GM19328 (cell line): ENCODE measurements at regions not wholly inside any gene's neighbourhood (a gene's known extent, or its start where the extent isn't known, plus 50 kb on each side); places are given as distances from the start of the nearest gene placed in this dataset.

Experiments used
- ATAC-seq: cut with Tn5 transposase; IDR thresholded peaks from one replicate; pipeline ENCODE4 v1.9.1; 2021; ENCODE audit warnings: mild to moderate bottlenecking, moderate library complexity; ENCODE audit not compliant: unreplicated experiment

DNA sequence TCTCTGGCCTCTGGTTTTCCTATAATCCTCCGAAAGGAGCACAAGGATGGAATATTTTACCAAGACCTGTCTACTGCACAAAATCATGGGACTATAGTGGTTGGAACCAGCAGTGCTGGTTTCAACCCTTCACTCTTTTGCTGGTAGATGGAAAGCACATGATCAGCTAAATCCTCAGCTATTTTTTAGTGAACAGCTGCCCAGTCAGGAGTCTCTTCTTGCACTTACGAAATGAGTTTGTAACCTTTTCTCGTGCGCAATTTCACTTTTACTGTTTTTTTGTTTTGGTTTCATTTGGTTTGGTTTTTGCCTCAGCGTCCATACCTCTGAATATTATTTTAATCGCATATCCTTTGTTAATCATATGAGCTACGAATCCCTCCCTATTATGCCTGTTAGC is 418.5 kb upstream of the CPEB2 start:
- no peak for ATAC-seq

DNA sequence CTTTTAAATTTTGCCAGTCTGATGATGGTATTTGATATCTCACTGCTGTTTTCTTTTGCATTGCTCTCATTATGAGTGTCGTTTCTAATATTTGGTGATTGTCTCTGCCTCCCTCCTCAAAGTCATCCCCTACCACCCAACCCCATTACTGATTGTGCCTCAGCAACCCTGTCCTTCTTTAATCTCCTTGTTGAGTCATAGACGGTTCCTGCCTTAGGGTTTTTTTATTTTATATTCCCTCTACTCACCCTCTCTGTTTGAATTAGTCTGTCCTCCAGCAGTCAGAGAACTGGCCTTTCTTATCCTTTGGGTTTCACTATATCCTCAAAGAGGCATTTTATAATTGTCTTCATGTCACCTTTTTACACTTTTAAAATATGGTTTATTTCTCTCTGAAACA is 409.3 kb upstream of the CPEB2 start:
- no peak for ATAC-seq

DNA sequence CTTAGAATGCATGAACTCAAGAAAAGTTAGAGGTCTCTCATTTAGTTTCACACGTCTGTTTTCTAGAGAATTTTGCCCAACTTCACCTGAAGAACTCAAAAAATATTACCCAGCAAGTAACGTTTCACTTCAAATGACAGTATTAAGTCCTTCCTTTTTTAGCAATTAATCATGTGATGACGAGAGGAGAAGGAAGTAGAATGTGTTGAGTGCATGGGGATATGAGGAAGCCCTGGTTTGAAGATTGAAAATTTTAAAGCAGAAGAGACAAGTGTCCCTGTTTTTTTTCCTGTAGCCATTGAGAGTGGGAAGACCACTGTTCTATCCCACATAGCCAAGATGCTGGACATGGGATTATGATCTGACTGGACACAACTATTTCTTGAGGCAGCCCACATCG is 406.3 kb upstream of the CPEB2 start:
- no peak for ATAC-seq

DNA sequence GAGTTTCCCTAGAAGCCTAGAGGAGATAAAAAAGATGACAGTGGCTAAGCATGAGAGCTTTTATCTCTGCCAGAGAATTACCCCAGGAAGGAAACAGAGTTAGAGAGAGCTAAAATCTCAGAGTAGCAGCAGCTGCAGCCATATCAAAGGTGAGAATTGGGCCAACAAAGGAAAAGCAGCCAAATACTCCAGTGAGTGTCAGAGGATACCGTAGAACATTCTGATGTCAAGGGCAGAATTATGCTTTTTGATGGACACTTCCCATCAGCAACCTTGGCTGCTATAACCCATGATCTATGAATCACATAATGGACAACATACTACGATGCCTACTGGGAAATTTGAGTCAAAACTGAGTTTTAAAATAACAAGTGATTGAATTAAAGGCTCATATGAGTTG is 405.8 kb upstream of the CPEB2 start:
- no peak for ATAC-seq

DNA sequence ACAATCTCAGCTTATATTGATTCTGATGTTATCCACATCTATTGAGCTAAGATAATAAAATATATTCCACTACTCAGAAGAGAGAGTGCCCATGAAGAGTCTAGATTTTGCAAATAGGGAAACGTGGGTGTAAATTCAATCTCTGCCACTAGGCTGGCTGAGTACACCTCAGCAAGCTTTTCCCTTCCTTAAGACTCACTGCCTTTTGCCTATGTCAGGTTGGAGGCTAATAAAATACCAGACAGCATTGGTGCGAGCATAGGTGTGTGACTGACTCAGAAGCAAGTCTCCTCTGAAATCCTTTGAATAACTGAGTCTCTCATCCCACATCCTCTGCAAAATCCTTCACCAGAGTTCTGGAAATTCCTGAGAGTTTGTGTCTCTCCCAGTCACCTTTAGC is 405.4 kb upstream of the CPEB2 start:
- ATAC-seq, result no peak

DNA sequence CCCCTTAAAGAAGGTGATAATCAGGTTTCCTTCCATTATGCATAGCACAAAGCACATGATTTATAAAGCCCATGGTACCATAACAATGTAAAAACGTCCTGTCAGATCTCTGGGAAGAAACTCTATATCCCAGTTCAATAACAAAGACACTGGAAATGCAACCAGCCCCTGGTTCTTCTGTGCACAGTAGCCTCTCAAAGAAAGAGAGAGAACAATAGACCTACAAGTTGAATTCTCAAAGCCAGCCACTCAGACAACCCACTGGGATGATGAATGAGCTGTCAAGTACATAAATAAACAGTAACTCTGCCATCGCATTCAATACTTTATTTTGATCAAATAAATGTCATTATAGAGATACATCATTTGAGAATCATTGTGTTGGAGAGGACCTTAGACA is 400.1 kb upstream of the CPEB2 start:
- no peak for ATAC-seq

DNA sequence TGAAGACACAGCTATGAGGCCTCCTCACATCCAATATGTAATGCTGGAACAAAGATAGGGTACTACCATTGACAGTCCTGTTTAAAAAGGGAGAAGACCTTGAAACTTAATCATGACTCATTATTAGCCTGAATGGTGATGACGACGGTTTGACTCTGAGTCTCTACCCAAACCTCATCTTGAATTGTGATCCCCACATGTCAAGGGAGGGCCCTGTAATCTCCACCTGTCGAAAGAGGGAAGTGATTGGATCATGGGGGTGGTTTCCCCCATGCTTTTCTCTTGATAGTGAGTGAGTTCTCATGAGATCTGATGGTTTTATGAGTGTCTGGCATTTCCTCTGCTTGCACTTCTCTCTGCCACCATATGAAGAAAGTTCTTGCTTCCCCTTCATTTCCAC is 395.3 kb upstream of the CPEB2 start:
- no peak for ATAC-seq

DNA sequence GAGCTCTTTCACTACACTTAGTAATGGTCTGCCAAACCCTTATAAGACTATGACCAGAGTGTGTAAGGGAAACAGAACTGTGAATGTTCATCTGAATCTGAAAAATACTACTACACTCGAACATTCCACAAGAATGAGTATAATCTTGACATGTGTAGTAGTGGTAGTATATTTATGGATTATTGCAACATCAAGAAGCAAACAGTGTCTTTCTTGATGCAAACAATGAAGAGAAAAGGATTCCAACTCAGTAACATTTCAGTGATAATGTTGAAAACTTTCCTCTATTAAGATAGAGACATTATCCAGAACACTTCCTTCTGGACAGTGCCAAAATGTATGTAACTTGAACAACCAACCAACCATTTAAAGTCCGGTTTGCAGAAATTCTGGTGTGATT is 394.7 kb upstream of the CPEB2 start:
- no peak for ATAC-seq

DNA sequence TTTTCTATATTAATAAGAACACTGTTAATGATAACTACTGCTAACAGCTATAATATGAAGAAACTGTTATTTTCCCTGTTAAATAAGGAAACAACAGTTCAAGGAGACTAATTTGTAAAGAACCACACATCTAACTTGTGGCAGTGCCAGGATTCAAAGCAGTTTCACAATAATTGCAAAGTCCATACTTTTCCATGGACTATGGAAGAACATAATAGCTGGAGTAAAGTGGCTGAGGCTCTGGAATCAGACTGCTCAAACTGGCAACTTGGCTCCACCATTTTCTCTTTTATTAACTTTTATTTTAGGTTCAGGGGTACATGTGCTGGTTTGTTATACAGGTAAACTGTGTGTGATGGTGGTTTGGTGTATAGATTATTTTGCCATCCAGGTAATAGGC is 393.7 kb upstream of the CPEB2 start:
- no peak for ATAC-seq

DNA sequence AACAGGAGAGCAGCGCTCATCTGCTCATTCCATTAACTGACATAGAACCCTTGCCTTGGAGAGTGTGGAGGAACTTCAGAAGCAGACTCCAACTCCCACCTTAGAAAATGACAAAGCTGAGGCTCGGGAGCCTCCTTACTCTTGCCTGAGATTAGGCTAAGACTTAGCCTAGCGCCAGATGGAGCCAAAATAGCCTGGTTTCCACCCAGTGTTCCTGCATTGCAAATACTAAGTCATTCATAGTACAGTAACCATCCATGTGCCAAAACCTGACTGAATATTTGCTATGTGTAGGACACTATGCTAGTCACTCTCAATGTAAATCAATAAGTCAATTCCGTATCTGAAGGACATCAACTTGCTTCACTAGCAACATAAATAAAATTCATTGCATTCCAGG is 387.4 kb upstream of the CPEB2 start:
- ATAC-seq, result no peak

DNA sequence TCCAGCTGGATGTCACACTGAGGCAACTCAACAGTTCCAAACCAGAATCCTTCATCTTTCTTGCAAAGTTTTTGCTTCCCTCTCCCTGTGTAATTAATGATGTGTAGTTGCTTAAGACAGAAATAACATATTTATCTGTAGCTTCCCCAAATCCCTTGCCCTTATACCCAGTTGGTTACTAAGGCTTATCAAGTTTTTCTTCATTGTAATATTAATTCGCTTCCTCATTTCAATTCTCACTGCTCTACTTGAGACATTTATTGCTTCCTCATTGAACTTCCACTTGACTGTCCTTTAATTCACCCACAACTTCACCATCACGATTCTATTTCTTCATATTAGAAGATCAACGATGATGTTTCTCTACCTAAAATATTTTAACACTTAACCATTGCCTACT is 386.6 kb upstream of the CPEB2 start:
- ATAC-seq, result no peak

DNA sequence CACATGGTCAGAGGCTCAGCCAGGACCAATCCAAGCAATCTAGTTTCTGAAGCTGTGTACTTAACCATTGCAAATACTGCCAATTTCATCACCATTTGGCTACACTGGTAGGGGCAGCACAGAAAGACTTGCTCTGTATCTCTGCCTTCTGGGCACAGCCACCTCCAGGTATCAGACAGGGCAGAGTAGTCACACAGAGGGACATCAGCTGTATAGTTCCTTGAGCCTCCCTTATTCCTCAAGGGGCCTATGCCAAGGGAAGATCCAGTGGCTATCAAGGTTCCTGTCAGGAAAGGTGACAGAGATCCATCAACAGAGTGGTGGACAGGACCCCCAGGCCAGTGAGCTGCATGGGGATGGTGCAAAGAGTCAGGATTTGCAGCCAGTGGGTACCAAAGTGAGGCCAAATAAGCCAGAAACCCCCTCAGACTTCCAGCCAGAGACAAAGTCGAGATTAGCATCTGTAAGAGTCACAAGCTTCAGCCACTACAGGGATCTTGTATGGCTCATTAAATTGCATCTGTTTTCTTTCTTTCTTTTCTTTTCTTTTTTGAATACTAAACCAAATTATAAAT is 381.6 kb upstream of the CPEB2 start:
- ATAC-seq, result no peak

DNA sequence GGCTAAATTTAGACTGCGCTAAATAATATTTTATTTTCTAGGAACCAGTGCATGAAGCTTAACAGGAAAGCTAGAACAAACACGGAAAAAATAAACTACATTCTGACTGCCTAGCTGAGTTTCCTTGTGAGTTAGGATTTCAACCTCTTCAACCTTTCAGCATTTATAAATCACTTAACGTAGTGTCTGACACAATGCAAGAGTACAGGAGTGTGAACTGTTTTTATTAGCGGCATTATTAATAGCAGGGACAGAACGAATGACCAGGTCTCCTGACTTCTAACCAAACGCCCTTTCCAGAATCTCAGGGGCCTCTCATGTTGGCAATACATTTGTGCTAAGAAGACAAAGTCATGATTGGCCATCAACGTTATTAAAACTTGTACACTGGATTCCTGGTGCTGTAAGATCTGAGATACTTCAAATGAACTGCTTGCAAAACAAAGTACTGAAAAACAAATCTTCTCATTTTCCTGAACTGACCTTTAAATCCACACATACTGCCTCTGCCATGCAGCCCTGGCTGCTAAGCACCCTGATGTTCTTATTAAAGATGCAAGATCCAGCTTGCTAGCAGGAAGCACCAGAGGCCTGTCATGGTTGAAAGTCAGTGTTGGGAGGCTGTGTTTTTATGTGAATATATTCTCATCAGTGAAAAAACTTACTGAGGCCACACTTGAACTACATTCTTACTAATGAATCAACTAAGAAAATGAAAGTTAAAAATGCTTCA is 380.4 kb upstream of the CPEB2 start:
- no peak for ATAC-seq

DNA sequence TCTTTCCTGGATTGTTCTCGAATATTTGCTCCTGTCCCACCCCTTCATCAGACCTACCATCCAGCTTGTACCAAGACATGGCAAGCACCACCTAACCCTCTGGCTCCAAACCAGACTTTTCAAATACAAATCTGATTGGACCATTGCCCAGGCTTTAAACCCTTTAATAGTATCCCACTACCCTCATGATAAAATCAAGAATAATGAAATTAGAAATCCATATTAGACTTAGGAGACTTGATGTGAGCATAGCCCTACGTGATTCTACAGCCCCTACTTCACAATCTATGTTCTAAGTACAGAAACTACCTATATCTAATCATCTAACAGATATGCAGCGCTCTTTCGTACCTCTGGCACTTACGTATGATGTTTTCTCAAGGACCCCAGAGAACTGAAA is 375.2 kb upstream of the CPEB2 start:
- ATAC-seq, result no peak

DNA sequence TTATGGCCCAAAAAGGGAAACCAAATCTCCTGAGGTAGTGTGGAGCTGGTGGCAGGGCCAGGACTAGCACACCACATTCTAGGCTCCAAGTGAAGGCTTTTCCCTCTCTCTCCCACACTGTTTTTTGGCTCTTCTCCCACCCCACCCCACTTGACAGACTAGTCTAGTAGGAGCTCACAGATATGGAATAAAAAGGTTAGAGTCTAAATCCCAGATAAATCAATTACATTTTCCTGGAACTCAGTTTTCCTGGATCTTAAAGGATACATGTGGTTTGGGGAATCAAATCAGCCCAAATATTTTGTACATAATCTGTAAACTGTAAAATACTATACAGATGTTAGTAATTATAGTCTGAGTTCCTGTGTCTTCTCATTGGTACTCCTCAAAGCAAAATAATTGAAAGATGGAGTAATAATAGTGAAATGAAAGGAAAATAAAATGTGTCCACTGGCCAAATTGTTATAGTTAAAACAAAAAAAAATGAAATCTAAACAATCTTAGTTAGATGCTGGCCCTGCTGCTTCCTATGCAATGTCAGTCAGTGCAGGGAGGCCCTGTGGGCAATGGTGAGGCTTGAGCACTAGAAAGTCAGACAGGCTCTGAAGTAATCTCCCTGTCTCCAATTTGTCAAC is 370.4 kb upstream of the CPEB2 start:
- ATAC-seq, result no peak

DNA sequence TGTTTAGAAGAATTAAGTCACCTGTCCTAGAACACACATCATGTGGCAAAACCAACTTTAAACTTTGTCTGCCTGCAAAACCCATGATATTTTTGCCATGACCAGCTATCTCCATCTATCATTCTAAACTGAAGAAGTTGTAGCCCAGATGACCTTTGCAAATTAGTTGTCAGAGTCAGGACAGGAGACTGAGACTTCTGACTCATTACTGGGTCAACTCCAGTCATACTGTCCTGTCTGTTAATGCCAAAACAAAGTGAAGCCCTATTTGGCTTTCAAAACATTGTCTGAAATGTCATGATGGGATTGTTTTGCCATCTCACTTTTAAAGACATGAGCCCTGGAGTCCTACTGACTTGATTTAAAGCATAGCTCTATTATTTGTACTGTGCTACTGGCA is 365.7 kb upstream of the CPEB2 start:
- no peak for ATAC-seq

DNA sequence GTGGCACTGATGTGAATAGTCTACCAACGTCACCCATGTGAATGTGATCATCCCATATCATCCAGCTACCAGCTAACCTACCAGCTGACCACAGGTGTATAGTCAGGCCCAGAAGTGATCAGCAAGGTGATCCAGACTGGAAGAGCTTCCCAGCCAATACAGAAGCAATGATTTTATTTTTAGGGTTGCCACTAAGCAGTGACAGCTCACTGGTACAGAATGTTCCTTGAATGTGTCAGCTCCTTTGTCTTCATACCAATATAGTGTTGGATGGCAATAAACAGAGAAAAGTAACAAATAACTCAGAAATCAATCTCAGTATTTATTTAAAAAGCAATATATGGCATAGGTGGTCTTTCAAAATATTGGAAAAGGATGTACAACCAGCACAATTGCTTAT is 361.8 kb upstream of the CPEB2 start:
- no peak for ATAC-seq

DNA sequence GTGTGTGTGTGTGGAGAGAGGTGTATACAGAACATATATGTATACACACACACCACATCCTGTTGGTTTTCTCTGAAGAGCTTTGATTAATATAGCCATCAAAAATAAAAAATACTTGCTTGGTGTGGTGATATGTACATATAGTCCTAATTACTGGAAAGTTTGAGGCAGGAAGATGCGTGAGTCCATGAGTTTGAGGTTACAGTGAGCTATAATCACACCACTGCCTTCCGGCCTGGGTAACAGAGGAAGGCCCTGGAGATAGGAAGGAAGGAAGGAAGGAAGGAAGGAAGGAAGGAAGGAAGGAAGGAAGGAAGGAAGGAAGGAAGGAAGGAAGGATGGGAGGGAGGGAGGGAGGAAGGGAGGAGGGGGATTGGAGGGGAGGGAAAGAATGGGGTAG is 360.4 kb upstream of the CPEB2 start:
- no peak for ATAC-seq

DNA sequence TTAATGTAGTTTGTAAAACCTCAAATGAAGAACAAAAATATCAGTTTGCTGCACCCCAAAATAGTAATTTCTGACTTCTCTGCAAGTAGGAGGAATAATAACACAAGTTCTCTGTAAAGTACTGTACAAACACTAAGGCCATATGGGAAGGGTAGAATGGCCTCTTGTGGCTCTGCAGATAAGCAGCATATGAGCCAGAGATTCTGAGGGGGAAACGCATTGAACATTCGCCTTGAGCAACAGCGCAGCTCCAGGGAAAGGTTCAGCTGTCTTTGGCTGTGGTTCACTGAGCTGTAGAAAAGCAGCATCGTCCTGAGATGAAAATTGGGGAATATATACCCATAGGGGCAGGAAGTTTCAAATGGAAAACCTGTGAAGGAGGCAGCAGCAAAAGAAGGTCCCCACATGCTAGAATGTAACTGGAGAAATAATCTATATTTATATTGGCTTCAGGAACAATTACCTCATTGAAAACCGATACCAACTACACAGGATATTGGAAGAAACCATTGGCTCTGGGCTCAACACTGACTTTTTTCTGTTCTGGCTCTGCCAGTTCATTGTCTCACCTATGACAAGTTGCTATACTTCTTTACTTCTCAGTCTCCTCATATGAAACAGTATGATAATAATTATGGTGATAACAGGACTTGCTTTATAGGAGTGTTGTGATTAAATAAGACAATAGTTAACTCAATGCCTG is 357.6 kb upstream of the CPEB2 start:
- no peak for ATAC-seq

DNA sequence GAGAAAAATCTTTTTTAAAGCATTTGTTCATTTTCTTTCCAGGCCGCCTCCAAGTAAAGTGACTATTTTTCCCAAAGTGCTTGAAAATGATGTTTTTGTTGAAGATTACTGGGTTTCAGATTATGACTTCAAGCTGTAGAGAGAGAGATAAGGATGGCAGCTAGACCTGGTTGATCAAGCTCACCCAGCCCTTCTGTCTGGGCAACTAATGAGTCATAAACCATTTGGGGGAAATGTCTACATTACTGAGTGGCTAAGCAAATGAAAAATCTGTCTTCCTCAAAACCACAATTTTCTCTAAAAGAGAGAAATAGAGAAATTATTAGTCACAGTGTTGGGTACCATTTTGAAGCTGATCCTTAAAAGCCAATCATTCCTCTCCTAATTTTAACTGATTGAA is 355.4 kb upstream of the CPEB2 start:
- ATAC-seq, result no peak

DNA sequence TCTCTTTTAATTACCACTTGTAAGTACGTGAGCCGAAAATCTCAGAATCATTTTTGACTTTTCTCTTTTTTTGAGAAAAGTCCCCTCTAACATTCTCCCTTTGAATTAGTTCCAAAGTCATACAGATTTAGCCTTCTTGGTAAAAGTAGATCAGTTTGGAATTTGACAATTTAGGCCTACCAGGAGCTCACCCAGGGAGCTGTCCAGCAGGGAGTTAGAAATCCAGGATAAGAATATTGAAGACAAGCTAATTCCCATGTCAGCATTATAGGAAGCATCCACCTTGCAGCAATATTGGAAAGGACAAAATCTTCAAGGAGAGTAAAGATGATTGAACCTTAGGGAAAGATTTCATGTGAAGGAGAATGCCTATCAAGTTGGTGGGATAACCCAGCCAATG is 352.2 kb upstream of the CPEB2 start:
- ATAC-seq, result no peak

DNA sequence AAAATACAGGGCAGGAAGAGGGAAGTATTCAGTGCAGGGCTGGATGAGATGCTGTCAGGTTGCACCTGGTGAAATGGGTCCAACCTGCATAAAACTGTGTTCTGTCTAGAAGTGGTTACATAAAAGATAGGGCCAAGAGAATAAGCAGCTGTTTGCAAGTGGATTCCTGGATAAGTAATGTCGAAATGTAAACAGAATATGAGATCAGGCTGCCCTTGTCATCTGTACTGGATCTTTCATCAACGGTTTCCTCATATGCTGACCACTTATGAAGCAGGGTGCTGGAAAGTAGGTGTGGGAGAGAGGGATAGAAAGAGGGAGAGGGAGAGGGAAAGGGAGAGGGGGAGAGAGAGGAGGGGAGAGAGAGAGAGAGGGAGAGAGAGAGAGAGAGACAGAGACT is 349.8 kb upstream of the CPEB2 start:
- ATAC-seq, result no peak
